GM23338 (cell line): ENCODE measurements at regions not wholly inside any gene's neighbourhood (a gene's known extent, or its start where the extent isn't known, plus 50 kb on each side); places are given as distances from the start of the nearest gene placed in this dataset.

ENCODE experiments used
- CREB1 ChIP-seq: fragments of 250-450 bp; sonication (Bioruptor Pico); IDR thresholded peaks from 2 replicates; pipeline ENCODE4 v1.5.0; 2020; ENCODE audit warnings: low read depth, mild to moderate bottlenecking, moderate library complexity
- CTCF ChIP-seq, 2 experiments: fragments of 200-600 bp in 1 of 2; sonication (generic) in 1 of 2; conservative IDR thresholded peaks; 2 replicates each; pipeline versions ENCODE4 v1.5.1 to v1.6.1; 2016 to 2017; ENCODE audit warnings: antibody characterized with exemption in 2 of 2, low read depth in 2 of 2, mild to moderate bottlenecking in 2 of 2, moderate library complexity in 1 of 2
- EZH2 ChIP-seq: fragments of 200-600 bp; sonication (generic); IDR thresholded peaks from one replicate; pipeline ENCODE4 v1.8.0; 2017; ENCODE audit warnings: antibody characterized with exemption, mild to moderate bottlenecking, low read depth; ENCODE audit not compliant: unreplicated experiment
- EZH2phosphoT487 ChIP-seq: fragments of 200-600 bp; sonication (generic); IDR thresholded peaks from one replicate; pipeline ENCODE4 v1.8.1; 2018; ENCODE audit warnings: antibody characterized with exemption; ENCODE audit not compliant: unreplicated experiment
- JUNB ChIP-seq: IDR thresholded peaks from one replicate; pipeline ENCODE4 v1.6.1; 2016; ENCODE audit warnings: antibody characterized with exemption; ENCODE audit not compliant: unreplicated experiment
- NANOG ChIP-seq: IDR thresholded peaks from 2 replicates; pipeline ENCODE4 v1.6.1; 2016; ENCODE audit warnings: antibody characterized with exemption, borderline replicate concordance
- POLR2AphosphoS5 ChIP-seq: IDR thresholded peaks from 2 replicates; pipeline ENCODE4 v1.6.1; 2016; ENCODE audit warnings: antibody characterized with exemption, low read depth
- REST ChIP-seq: IDR thresholded peaks from one replicate; pipeline ENCODE4 v1.6.1; 2018; ENCODE audit warnings: antibody characterized with exemption; ENCODE audit not compliant: unreplicated experiment
- STAT1 ChIP-seq: IDR thresholded peaks from one replicate; pipeline ENCODE4 v1.6.1; 2016; ENCODE audit warnings: antibody characterized with exemption; ENCODE audit not compliant: unreplicated experiment
- ZNF114 ChIP-seq: fragments of 250-450 bp; sonication (Bioruptor Pico); IDR thresholded peaks from 2 replicates; pipeline ENCODE4 v1.5.0; 2020; ENCODE audit warnings: mild to moderate bottlenecking, moderate library complexity
- ZNF331 ChIP-seq: fragments of 250-450 bp; sonication (Bioruptor Pico); IDR thresholded peaks from 2 replicates; pipeline ENCODE4 v1.5.0; 2020; ENCODE audit warnings: low read depth, mild to moderate bottlenecking, moderate library complexity
- TF ChIP-seq, protein P1 (sequence below): IDR thresholded peaks from 2 replicates; pipeline ENCODE4 v1.6.1; 2016; ENCODE audit warnings: antibody characterized with exemption
- TF ChIP-seq, protein P2 (sequence below): fragments of 250-450 bp; sonication (Bioruptor Pico); IDR thresholded peaks from 2 replicates; pipeline ENCODE4 v1.5.0; 2020; ENCODE audit warnings: mild to moderate bottlenecking, moderate library complexity

DNA sequence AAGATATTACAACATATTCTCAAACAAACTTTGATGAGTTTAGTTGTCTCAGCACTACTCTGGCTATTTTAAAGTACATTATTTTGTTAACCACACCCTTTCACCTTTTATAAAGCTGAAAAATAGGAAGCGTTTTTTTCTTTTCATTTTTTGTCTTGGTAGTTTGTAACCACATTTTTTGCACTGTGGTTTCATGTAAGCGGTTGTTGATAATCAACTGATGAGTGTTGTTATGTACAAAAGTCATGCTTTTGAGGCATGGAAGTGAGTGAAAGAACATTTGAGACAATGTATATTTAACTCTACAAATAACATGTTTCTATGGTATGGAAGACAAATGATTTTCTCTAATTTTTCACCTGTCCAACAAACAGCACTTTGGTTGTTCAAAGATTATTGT, 52.1 kb upstream of the ATP2B1 start:
- TF ChIP-seq CTCF (conservative IDR thresholded peaks at IDR 0.05; ENCODE audit: low read depth in 2 of 2), result no peak
- no peak for TF ChIP-seq EZH2
- TF ChIP-seq STAT1, result no peak
- TF ChIP-seq REST, result no peak
- no peak for TF ChIP-seq EZH2phosphoT487
- TF ChIP-seq CREB1 (CRISPR knock-in tag), result no peak
- no peak for TF ChIP-seq POLR2AphosphoS5
- no peak for TF ChIP-seq JUNB
- TF ChIP-seq, protein P1, sequence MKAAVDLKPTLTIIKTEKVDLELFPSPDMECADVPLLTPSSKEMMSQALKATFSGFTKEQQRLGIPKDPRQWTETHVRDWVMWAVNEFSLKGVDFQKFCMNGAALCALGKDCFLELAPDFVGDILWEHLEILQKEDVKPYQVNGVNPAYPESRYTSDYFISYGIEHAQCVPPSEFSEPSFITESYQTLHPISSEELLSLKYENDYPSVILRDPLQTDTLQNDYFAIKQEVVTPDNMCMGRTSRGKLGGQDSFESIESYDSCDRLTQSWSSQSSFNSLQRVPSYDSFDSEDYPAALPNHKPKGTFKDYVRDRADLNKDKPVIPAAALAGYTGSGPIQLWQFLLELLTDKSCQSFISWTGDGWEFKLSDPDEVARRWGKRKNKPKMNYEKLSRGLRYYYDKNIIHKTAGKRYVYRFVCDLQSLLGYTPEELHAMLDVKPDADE, result no peak
- no peak for TF ChIP-seq ZNF331 (CRISPR knock-in tag)
- TF ChIP-seq NANOG, result no peak
- no peak for TF ChIP-seq ZNF114 (CRISPR knock-in tag)
- TF ChIP-seq, protein P2, sequence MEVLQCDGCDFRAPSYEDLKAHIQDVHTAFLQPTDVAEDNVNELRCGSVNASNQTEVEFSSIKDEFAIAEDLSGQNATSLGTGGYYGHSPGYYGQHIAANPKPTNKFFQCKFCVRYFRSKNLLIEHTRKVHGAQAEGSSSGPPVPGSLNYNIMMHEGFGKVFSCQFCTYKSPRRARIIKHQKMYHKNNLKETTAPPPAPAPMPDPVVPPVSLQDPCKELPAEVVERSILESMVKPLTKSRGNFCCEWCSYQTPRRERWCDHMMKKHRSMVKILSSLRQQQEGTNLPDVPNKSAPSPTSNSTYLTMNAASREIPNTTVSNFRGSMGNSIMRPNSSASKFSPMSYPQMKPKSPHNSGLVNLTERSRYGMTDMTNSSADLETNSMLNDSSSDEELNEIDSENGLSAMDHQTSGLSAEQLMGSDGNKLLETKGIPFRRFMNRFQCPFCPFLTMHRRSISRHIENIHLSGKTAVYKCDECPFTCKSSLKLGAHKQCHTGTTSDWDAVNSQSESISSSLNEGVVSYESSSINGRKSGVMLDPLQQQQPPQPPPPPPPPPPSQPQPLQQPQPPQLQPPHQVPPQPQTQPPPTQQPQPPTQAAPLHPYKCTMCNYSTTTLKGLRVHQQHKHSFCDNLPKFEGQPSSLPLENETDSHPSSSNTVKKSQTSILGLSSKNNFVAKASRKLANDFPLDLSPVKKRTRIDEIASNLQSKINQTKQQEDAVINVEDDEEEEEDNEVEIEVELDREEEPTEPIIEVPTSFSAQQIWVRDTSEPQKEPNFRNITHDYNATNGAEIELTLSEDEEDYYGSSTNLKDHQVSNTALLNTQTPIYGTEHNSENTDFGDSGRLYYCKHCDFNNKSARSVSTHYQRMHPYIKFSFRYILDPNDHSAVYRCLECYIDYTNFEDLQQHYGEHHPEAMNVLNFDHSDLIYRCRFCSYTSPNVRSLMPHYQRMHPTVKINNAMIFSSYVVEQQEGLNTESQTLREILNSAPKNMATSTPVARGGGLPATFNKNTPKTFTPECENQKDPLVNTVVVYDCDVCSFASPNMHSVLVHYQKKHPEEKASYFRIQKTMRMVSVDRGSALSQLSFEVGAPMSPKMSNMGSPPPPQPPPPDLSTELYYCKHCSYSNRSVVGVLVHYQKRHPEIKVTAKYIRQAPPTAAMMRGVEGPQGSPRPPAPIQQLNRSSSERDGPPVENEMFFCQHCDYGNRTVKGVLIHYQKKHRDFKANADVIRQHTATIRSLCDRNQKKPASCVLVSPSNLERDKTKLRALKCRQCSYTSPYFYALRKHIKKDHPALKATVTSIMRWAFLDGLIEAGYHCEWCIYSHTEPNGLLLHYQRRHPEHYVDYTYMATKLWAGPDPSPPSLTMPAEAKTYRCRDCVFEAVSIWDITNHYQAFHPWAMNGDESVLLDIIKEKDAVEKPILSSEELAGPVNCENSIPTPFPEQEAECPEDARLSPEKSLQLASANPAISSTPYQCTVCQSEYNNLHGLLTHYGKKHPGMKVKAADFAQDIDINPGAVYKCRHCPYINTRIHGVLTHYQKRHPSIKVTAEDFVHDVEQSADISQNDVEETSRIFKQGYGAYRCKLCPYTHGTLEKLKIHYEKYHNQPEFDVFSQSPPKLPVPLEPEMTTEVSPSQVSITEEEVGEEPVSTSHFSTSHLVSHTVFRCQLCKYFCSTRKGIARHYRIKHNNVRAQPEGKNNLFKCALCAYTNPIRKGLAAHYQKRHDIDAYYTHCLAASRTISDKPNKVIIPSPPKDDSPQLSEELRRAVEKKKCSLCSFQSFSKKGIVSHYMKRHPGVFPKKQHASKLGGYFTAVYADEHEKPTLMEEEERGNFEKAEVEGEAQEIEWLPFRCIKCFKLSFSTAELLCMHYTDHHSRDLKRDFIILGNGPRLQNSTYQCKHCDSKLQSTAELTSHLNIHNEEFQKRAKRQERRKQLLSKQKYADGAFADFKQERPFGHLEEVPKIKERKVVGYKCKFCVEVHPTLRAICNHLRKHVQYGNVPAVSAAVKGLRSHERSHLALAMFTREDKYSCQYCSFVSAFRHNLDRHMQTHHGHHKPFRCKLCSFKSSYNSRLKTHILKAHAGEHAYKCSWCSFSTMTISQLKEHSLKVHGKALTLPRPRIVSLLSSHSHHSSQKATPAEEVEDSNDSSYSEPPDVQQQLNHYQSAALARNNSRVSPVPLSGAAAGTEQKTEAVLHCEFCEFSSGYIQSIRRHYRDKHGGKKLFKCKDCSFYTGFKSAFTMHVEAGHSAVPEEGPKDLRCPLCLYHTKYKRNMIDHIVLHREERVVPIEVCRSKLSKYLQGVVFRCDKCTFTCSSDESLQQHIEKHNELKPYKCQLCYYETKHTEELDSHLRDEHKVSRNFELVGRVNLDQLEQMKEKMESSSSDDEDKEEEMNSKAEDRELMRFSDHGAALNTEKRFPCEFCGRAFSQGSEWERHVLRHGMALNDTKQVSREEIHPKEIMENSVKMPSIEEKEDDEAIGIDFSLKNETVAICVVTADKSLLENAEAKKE, result no peak
